Activated naive CD4-positive, alpha-beta T cell treated with anti-CD3 and anti-CD28 coated beads, Interleukin-2, amount 10 ng/mL, durations not matched to agents 7 days and 5 days (primary cell): ENCODE measurements at regions not wholly inside any gene's neighbourhood (a gene's known extent, or its start where the extent isn't known, plus 50 kb on each side); places are given as distances from the start of the nearest gene placed in this dataset.

Experiments used
- CTCF ChIA-PET: fragments of 350-600 bp; sonication (Branson Sonifier 250); formaldehyde crosslinking; loops from one replicate; lab custom pipeline; 2021; ENCODE audit warnings: antibody characterized with exemption; lab: Charles Lee
- DNase-seq: peaks from one replicate; pipeline ENCODE4 v3.0.0-alpha.2; 2020
- H3K27ac Mint-ChIP-seq: one replicate; pipeline ENCODE4 v1.8.0; 2021; ENCODE audit warnings: mild to moderate bottlenecking, moderate library complexity, mixed read lengths
- H3K27me3 Mint-ChIP-seq: one replicate; pipeline ENCODE4 v1.8.0; 2021; ENCODE audit warnings: mild to moderate bottlenecking, mixed read lengths
- H3K36me3 Mint-ChIP-seq: one replicate; pipeline ENCODE4 v1.8.0; 2021; ENCODE audit warnings: mixed read lengths
- H3K4me1 Mint-ChIP-seq: one replicate; pipeline ENCODE4 v1.8.0; 2021; ENCODE audit warnings: mixed read lengths
- H3K4me3 Mint-ChIP-seq: one replicate; pipeline ENCODE4 v1.8.0; 2021; ENCODE audit warnings: mild to moderate bottlenecking, moderate library complexity, mixed read lengths
- H3K9me3 Mint-ChIP-seq: one replicate; pipeline ENCODE4 v1.8.0; 2021; ENCODE audit warnings: mixed read lengths

- DNase-seq, result no peak
- Mint-ChIP-seq H3K27me3 (peaks cover 4% of the 10 kb centered on the region), H3K9me3 (peaks cover 9% of the 10 kb centered on the region), H3K27ac (no peak overlapping the region), H3K4me1 (no peaks in the 10 kb centered on the region), H3K4me3 (no peak overlapping the region), H3K36me3 (no peaks in the 10 kb centered on the region)
- CTCF ChIA-PET, result no interaction called here
Observed at GRCh38 chr20:23237201-23237600, 113.4 kb upstream of the NXT1 start.

- CTCF ChIA-PET, result interaction anchor here (0.7 to 2.8 kb wide), 15 partner anchors 9 to 899 kb away, joined by 3 to 28 read pairs (median 4); no protein-coding TSS in a partner anchor
- Mint-ChIP-seq H3K27ac (no peak overlapping the region), H3K36me3 (no peaks in the 10 kb centered on the region)
Observed at GRCh38 chr20:23235173-23236027, 115.2 kb upstream of the NXT1 start.

GRCh38 chr20:23234311-23235078, 116.1 kb upstream of the NXT1 start:
- Mint-ChIP-seq H3K4me3 (no peak overlapping the region), H3K27ac (no peak overlapping the region), H3K4me1 (no peaks in the 10 kb centered on the region), H3K27me3 (peaks cover 9% of the 10 kb centered on the region), H3K9me3 (peaks cover 13% of the 10 kb centered on the region), H3K36me3 (no peaks in the 10 kb centered on the region)
- CTCF ChIA-PET, result interaction anchor here (0.7 to 2.8 kb wide), 14 partner anchors 8 to 898 kb away, joined by 3 to 28 read pairs (median 4); no protein-coding TSS in a partner anchor
- no peak for DNase-seq

More at GRCh38 chr20:23235173-23236027, 115.2 kb upstream of the NXT1 start:
- Mint-ChIP-seq H3K9me3 (peaks cover 13% of the 10 kb centered on the region), H3K4me3 (no peak overlapping the region), H3K4me1 (no peaks in the 10 kb centered on the region), H3K27me3 (peaks cover 9% of the 10 kb centered on the region)
- peak; percentile 50 for DNase-seq

GRCh38 chr20:23233341-23233740, 117.2 kb upstream of the NXT1 start:
- H3K4me3 Mint-ChIP-seq, result no peak overlapping the region
- peaks cover 13% of the 10 kb centered on the region for H3K9me3 Mint-ChIP-seq
- H3K27ac Mint-ChIP-seq, result no peak overlapping the region
- no peak for DNase-seq
- no peaks in the 10 kb centered on the region for H3K36me3 Mint-ChIP-seq
- H3K4me1 Mint-ChIP-seq, result no peaks in the 10 kb centered on the region
- H3K27me3 Mint-ChIP-seq, result peaks cover 9% of the 10 kb centered on the region
- CTCF ChIA-PET, result no interaction called here

GRCh38 chr20:23232679-23233308, 117.8 kb upstream of the NXT1 start:
- Mint-ChIP-seq H3K9me3 (peaks cover 13% of the 10 kb centered on the region), H3K27me3 (peaks cover 9% of the 10 kb centered on the region), H3K36me3 (no peaks in the 10 kb centered on the region), H3K4me1 (no peaks in the 10 kb centered on the region), H3K4me3 (no peak overlapping the region), H3K27ac (no peak overlapping the region)
- no peak for DNase-seq
- CTCF ChIA-PET, result no interaction called here

GRCh38 chr20:23232219-23232581, 118.4 kb upstream of the NXT1 start:
- Mint-ChIP-seq H3K27me3 (peaks cover 5% of the 10 kb centered on the region), H3K27ac (no peak overlapping the region), H3K36me3 (no peaks in the 10 kb centered on the region), H3K9me3 (peaks cover 13% of the 10 kb centered on the region), H3K4me3 (no peak overlapping the region), H3K4me1 (no peaks in the 10 kb centered on the region)
- DNase-seq, result no peak
- CTCF ChIA-PET, result no interaction called here

GRCh38 chr20:23231561-23232218, 118.9 kb upstream of the NXT1 start:
- H3K27ac Mint-ChIP-seq, result no peak overlapping the region
- H3K36me3 Mint-ChIP-seq, result no peaks in the 10 kb centered on the region
- CTCF ChIA-PET, result no interaction called here
- DNase-seq, result no peak
- peaks cover 13% of the 10 kb centered on the region for H3K9me3 Mint-ChIP-seq
- no peak overlapping the region for H3K4me3 Mint-ChIP-seq
- peaks cover 5% of the 10 kb centered on the region for H3K27me3 Mint-ChIP-seq
- H3K4me1 Mint-ChIP-seq, result no peaks in the 10 kb centered on the region

GRCh38 chr20:23230766-23231385, 119.7 kb upstream of the NXT1 start:
- Mint-ChIP-seq H3K27ac (no peak overlapping the region), H3K4me3 (no peak overlapping the region), H3K27me3 (peaks cover 5% of the 10 kb centered on the region), H3K4me1 (no peaks in the 10 kb centered on the region), H3K36me3 (no peaks in the 10 kb centered on the region), H3K9me3 (peaks cover 13% of the 10 kb centered on the region)
- no peak for DNase-seq
- CTCF ChIA-PET, result no interaction called here

- H3K4me1 Mint-ChIP-seq, result no peaks in the 10 kb centered on the region
- peaks cover 12% of the 10 kb centered on the region for H3K9me3 Mint-ChIP-seq
- CTCF ChIA-PET, result no interaction called here
- peaks cover 5% of the 10 kb centered on the region for H3K27me3 Mint-ChIP-seq
- H3K27ac Mint-ChIP-seq, result no peak overlapping the region
- no peak for DNase-seq
- no peak overlapping the region for H3K4me3 Mint-ChIP-seq
- H3K36me3 Mint-ChIP-seq, result no peaks in the 10 kb centered on the region
Observed at GRCh38 chr20:23229989-23230388, 120.6 kb upstream of the NXT1 start.

- Mint-ChIP-seq H3K9me3 (peaks cover 8% of the 10 kb centered on the region), H3K27ac (no peak overlapping the region), H3K4me1 (no peaks in the 10 kb centered on the region), H3K36me3 (no peaks in the 10 kb centered on the region), H3K4me3 (no peak overlapping the region), H3K27me3 (peaks cover 5% of the 10 kb centered on the region)
- no peak for DNase-seq
- CTCF ChIA-PET, result no interaction called here
Observed at GRCh38 chr20:23228912-23229311, 121.7 kb upstream of the NXT1 start.

- Mint-ChIP-seq H3K27me3 (peaks cover 5% of the 10 kb centered on the region), H3K9me3 (peaks cover 7% of the 10 kb centered on the region), H3K27ac (no peak overlapping the region), H3K4me1 (no peaks in the 10 kb centered on the region), H3K36me3 (no peaks in the 10 kb centered on the region), H3K4me3 (no peak overlapping the region)
- no peak for DNase-seq
- CTCF ChIA-PET, result no interaction called here
Observed at GRCh38 chr20:23227976-23228375, 122.6 kb upstream of the NXT1 start.

GRCh38 chr20:23227274-23227673, 123.3 kb upstream of the NXT1 start:
- peaks cover 7% of the 10 kb centered on the region for H3K9me3 Mint-ChIP-seq
- CTCF ChIA-PET, result no interaction called here
- H3K36me3 Mint-ChIP-seq, result no peaks in the 10 kb centered on the region
- DNase-seq, result no peak
- no peak overlapping the region for H3K4me3 Mint-ChIP-seq
- H3K4me1 Mint-ChIP-seq, result no peaks in the 10 kb centered on the region
- no peak overlapping the region for H3K27ac Mint-ChIP-seq
- peaks cover 5% of the 10 kb centered on the region for H3K27me3 Mint-ChIP-seq

- H3K36me3 Mint-ChIP-seq, result no peaks in the 10 kb centered on the region
- CTCF ChIA-PET, result interaction anchor here (1.0 kb wide), 1 partner anchor 8 kb away, joined by 4 read pairs; no protein-coding TSS in a partner anchor
- H3K9me3 Mint-ChIP-seq, result peaks cover 3% of the 10 kb centered on the region
- H3K4me1 Mint-ChIP-seq, result no peaks in the 10 kb centered on the region
- no peak overlapping the region for H3K4me3 Mint-ChIP-seq
- H3K27ac Mint-ChIP-seq, result no peak overlapping the region
- DNase-seq, result no peak
- peaks cover 5% of the 10 kb centered on the region for H3K27me3 Mint-ChIP-seq
Observed at GRCh38 chr20:23226612-23227265, 123.9 kb upstream of the NXT1 start.
